ENCODE measurements at regions not wholly inside any gene's neighbourhood (a gene's known extent, or its start where the extent isn't known, plus 50 kb on each side); places are given as distances from the start of the nearest gene placed in this dataset.
"Not testable (repeated sequence)": the region's sequence is repeated elsewhere in the genome, so short reads cannot be mapped to it uniquely, and the experiment has no call there.

GRCh38 chr7:153012203-153012602, 252.7 kb downstream of the ACTR3B start:
- no peak for DNase-seq

GRCh38 chr7:153017223-153017622, 257.7 kb downstream of the ACTR3B start:
- no peak for DNase-seq

- DNase-seq = no peak
Measured at GRCh38 chr7:153021542-153021941, 262.0 kb downstream of the ACTR3B start.

- no peak for DNase-seq
Measured at GRCh38 chr7:153022475-153023193, 263.1 kb downstream of the ACTR3B start.

- DNase-seq = no peak
Measured at GRCh38 chr7:153023194-153023592, 263.6 kb downstream of the ACTR3B start.

- DNase-seq = no peak
Measured at GRCh38 chr7:153027210-153027609, 267.7 kb downstream of the ACTR3B start.

GRCh38 chr7:153027904-153028303, 268.4 kb downstream of the ACTR3B start:
- no peak for DNase-seq

- DNase-seq = no peak
Measured at GRCh38 chr7:153030976-153031375, 271.4 kb downstream of the ACTR3B start.

GRCh38 chr7:153034791-153035190, 275.2 kb downstream of the ACTR3B start:
- DNase-seq = no peak

- no peak for DNase-seq
Measured at GRCh38 chr7:153036396-153037063, 277.0 kb downstream of the ACTR3B start.

GRCh38 chr7:153043440-153043839, 283.9 kb downstream of the ACTR3B start:
- no peak for DNase-seq

- no peak for DNase-seq
Measured at GRCh38 chr7:153044981-153045380, 285.4 kb downstream of the ACTR3B start.

- no peak for DNase-seq
Measured at GRCh38 chr7:153047079-153047959, 287.8 kb downstream of the ACTR3B start.

GRCh38 chr7:153052206-153052605, 292.7 kb downstream of the ACTR3B start:
- no peak for DNase-seq

GRCh38 chr7:153061910-153062528, 302.5 kb downstream of the ACTR3B start:
- DNase-seq = no peak

- DNase-seq = no peak
Measured at GRCh38 chr7:153065051-153065450, 305.5 kb downstream of the ACTR3B start.

- no peak for DNase-seq
Measured at GRCh38 chr7:153066711-153067110, 307.2 kb downstream of the ACTR3B start.

GRCh38 chr7:153070141-153070540, 310.6 kb downstream of the ACTR3B start:
- DNase-seq = no peak

- no peak for DNase-seq
Measured at GRCh38 chr7:153072806-153073205, 313.3 kb downstream of the ACTR3B start.

- not testable (repeated sequence) for DNase-seq
Measured at GRCh38 chr7:153076289-153076688, 316.7 kb downstream of the ACTR3B start.

GRCh38 chr7:153081496-153081895, 321.9 kb downstream of the ACTR3B start:
- no peak for DNase-seq

- DNase-seq = no peak
Measured at GRCh38 chr7:153084278-153084677, 324.7 kb downstream of the ACTR3B start.

GRCh38 chr7:153087498-153087897, 327.9 kb downstream of the ACTR3B start:
- no peak for DNase-seq

Measured in inflammatory macrophage (primary cell).